Nephron (organoid): ENCODE measurements at regions not wholly inside any gene's neighbourhood (a gene's known extent, or its start where the extent isn't known, plus 50 kb on each side); places are given as distances from the start of the nearest gene placed in this dataset.
A peak's percentile ranks its signal among the peaks of the same experiment; 100 is the strongest.

ENCODE experiments used
- H3K27ac Mint-ChIP-seq, 3 experiments: 2 replicates each; pipeline ENCODE4 v1.8.0; 2020; ENCODE audit warnings: mixed read lengths in 3 of 3, mild to moderate bottlenecking in 2 of 3, moderate library complexity in 1 of 3
- H3K27me3 Mint-ChIP-seq: 2 replicates; pipeline ENCODE4 v1.8.0; 2021; ENCODE audit warnings: low read depth, mild to moderate bottlenecking, moderate library complexity, mixed read lengths
- H3K36me3 Mint-ChIP-seq: 2 replicates; pipeline ENCODE4 v1.8.0; 2020; ENCODE audit warnings: low read depth, mixed read lengths
- H3K4me1 Mint-ChIP-seq: 2 replicates; pipeline ENCODE4 v1.8.0; 2020; ENCODE audit warnings: mixed read lengths
- H3K4me3 Mint-ChIP-seq, 3 experiments: 2 replicates each; pipeline ENCODE4 v1.8.0; 2020; ENCODE audit warnings: mild to moderate bottlenecking in 3 of 3, mixed read lengths in 3 of 3, moderate library complexity in 2 of 3
- H3K9me3 Mint-ChIP-seq: 2 replicates; pipeline ENCODE4 v1.8.0; 2020; ENCODE audit warnings: mixed read lengths
- TF ChIP-seq, protein P1 (sequence below), 3 experiments: fragments of 200-600 bp; sonication (generic); IDR thresholded peaks; one replicate each; pipeline ENCODE4 v1.5.0; 2021; ENCODE audit warnings: antibody characterized with exemption in 3 of 3; ENCODE audit not compliant: unreplicated experiment in 3 of 3

DNA sequence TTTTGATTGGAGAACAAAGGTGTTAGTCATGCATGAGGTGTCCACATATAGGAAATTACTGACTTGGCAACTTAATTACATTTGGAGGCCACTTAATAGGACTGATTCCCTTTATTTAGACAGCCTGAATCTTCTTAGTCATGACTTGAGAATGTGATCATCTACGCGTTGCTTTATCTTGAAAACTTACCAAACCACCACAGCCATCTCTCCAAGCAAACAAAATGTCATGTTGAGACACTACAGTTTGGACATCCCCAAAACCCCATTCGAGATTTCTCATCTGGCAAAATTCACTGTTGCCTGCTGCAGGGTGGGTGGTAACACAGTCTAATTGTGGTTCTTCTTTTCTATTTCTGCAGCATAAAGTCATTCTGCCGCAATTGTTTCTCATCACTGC, 176.5 kb upstream of the CDH5 start:
- H3K4me1 Mint-ChIP-seq: peaks cover 35% of the 10 kb centered on the region
- H3K27ac Mint-ChIP-seq: peak overlapping the region; percentile 88 to 94 (median 91)
- no peaks in the 10 kb centered on the region for H3K36me3 Mint-ChIP-seq
- no peak overlapping the region for H3K4me3 Mint-ChIP-seq
- peaks cover 6% of the 10 kb centered on the region for H3K9me3 Mint-ChIP-seq
- no peaks in the 10 kb centered on the region for H3K27me3 Mint-ChIP-seq
- TF ChIP-seq, protein P1, sequence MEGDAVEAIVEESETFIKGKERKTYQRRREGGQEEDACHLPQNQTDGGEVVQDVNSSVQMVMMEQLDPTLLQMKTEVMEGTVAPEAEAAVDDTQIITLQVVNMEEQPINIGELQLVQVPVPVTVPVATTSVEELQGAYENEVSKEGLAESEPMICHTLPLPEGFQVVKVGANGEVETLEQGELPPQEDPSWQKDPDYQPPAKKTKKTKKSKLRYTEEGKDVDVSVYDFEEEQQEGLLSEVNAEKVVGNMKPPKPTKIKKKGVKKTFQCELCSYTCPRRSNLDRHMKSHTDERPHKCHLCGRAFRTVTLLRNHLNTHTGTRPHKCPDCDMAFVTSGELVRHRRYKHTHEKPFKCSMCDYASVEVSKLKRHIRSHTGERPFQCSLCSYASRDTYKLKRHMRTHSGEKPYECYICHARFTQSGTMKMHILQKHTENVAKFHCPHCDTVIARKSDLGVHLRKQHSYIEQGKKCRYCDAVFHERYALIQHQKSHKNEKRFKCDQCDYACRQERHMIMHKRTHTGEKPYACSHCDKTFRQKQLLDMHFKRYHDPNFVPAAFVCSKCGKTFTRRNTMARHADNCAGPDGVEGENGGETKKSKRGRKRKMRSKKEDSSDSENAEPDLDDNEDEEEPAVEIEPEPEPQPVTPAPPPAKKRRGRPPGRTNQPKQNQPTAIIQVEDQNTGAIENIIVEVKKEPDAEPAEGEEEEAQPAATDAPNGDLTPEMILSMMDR (IDR thresholded peaks at IDR 0.05; ENCODE audit: unreplicated experiment in 3 of 3): no peak

DNA sequence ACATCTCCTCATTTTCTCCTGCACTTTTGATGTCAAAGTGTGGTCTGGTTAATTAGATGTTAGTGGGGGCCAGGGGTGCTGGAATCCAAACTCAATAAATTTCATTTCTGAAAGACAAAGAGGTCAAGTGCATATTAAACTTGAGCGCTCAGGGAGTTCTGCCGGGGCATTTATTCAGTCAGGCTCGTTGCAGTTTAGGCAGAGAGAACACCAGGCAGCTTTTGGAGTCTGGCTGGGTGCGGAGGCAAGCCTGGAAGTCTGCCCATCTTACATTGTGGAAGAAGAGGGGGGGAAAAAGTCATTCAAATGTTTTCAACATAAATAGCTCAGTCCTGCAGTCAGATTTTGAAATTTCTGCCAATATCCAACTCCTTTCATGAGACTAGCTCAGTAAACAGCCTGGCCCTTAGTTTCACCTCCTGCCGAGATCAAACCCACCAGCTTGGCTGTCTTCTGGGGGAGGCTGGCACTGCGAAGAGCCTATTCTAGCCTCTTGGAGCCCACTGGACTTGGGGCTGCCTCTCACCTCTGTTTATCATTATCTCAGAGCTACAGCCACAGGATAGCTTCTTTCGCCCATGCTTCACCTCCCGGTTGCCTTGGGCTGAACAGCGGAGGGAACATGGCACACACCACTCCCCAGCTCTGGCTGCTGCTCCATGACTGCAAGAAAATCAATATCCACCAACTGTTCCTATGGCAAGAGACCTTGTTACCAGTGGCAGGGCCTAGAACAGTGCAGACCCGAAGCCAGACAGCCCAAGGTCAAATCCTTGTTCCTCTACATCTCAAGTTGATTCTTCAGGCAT, 177.4 kb upstream of the CDH5 start:
- Mint-ChIP-seq H3K4me1 (peaks cover 30% of the 10 kb centered on the region), H3K27ac (peak overlapping the region; percentile 88 to 94 (median 91)), H3K27me3 (no peaks in the 10 kb centered on the region), H3K4me3 (peak overlapping the region in 1 of 3 experiments; percentile 2), H3K36me3 (no peaks in the 10 kb centered on the region), H3K9me3 (peaks cover 9% of the 10 kb centered on the region)
- TF ChIP-seq, protein P1 (IDR thresholded peaks at IDR 0.05; ENCODE audit: unreplicated experiment in 3 of 3): no peak

DNA sequence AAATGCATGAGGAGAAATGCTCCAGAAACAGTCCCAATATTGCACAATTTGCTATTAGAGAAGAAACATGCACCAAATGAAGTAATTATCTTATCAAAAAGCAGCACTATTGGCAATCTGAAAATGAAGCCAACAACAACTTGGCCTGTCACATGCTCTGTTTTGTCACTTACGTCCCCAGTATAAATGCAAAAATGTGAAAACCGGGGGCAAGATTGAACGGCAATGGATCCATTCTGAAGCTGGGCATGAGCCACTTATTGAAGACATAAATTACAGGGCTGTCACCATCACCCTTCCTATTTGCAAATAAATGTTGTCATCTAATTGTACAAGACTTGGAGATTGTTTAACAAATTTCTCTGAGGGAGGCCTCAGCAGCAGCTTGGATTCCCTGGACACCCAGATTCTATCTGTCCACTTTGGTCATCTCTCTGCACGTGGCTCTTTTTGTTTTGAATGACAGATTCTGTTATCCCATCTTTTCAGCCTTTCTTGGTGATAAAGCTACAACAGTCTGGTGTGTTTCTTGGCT, 180.2 kb upstream of the CDH5 start:
- TF ChIP-seq, protein P1 (IDR thresholded peaks at IDR 0.05; ENCODE audit: unreplicated experiment in 3 of 3): no peak
- no peaks in the 10 kb centered on the region for H3K36me3 Mint-ChIP-seq
- no peak overlapping the region for H3K4me3 Mint-ChIP-seq
- peak overlapping the region; percentile 76 to 94 (median 79) for H3K27ac Mint-ChIP-seq
- H3K4me1 Mint-ChIP-seq: peaks cover 30% of the 10 kb centered on the region
- H3K27me3 Mint-ChIP-seq: no peaks in the 10 kb centered on the region
- peaks cover 12% of the 10 kb centered on the region for H3K9me3 Mint-ChIP-seq

DNA sequence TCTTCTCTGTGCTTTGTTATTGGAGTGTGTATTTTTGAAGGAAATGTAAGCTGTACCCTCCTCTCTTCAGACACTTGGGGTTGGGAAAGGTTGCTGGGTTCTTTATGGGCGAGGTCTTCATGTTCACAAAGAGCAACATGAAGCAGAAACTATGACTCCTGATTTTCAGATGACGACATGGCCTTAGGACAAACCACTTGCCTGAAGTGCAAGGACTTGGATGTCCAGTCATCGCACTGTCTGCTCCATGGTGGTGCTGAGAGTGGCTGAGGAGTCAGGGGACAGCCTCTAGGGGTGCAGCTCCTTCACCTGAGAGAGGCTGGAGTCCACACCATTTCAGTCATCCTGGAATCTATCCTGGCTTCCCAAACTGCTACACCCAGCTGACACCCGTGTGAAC, 183.9 kb upstream of the CDH5 start:
- Mint-ChIP-seq H3K4me3 (no peak overlapping the region), H3K36me3 (peaks cover 3% of the 10 kb centered on the region), H3K27me3 (no peaks in the 10 kb centered on the region), H3K9me3 (peaks cover 20% of the 10 kb centered on the region), H3K27ac (no peak overlapping the region), H3K4me1 (peaks cover 6% of the 10 kb centered on the region)
- TF ChIP-seq, protein P1 (IDR thresholded peaks at IDR 0.05; ENCODE audit: unreplicated experiment in 3 of 3): no peak

DNA sequence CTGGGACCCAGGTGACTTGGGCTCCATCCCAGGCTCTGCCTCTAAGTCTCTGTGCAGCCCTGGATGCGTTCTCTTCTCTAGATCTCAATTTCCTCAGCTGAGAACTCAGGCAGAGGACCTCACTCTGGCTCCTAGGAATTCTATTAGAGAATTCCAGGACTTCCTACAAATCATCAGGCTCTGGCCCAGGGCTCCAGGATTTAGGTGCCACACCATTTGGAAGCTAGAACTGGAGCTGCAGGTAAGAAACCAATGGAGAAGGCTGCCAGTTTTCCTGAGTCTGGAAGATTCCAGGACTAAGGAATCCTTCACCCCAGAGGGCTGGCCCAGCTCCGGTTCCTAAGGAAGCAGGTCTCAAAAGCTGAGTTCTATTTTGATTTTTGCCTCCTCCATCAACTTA, 189.8 kb upstream of the CDH5 start:
- Mint-ChIP-seq H3K4me3 (no peak overlapping the region), H3K9me3 (peaks cover 9% of the 10 kb centered on the region), H3K27ac (peak overlapping the region in 1 of 3 experiments; percentile 45), H3K27me3 (peaks cover 10% of the 10 kb centered on the region), H3K4me1 (peaks cover 26% of the 10 kb centered on the region), H3K36me3 (peaks cover 3% of the 10 kb centered on the region)
- TF ChIP-seq, protein P1 (IDR thresholded peaks at IDR 0.05; ENCODE audit: unreplicated experiment in 3 of 3): no peak
